GM12892 (cell line): ENCODE measurements at regions not wholly inside any gene's neighbourhood (a gene's known extent, or its start where the extent isn't known, plus 50 kb on each side); places are given as distances from the start of the nearest gene placed in this dataset.

Source experiments
- DNase-seq: peaks from one replicate; pipeline ENCODE4 v3.0.0; 2011; ENCODE audit not compliant: insufficient read length
- FAIRE-seq: peaks from 2 replicates; lab custom pipeline; 2011; peaks lifted over from hg19 to GRCh38; lab: Jason Lieb, UNC
- POLR2A ChIP-seq: IDR thresholded peaks from 2 replicates; pipeline ENCODE4 v1.6.1; 2011; ENCODE audit warnings: low read depth, low read length, control low read depth
- POLR2AphosphoS5 ChIP-seq: IDR thresholded peaks from 2 replicates; pipeline ENCODE4 v1.6.1; 2011; ENCODE audit warnings: low read depth, low read length, control low read depth
- TAF1 ChIP-seq: IDR thresholded peaks from 2 replicates; pipeline ENCODE4 v1.6.1; 2011; ENCODE audit warnings: low read depth, mild to moderate bottlenecking, control low read depth, low read length, borderline replicate concordance

DNA sequence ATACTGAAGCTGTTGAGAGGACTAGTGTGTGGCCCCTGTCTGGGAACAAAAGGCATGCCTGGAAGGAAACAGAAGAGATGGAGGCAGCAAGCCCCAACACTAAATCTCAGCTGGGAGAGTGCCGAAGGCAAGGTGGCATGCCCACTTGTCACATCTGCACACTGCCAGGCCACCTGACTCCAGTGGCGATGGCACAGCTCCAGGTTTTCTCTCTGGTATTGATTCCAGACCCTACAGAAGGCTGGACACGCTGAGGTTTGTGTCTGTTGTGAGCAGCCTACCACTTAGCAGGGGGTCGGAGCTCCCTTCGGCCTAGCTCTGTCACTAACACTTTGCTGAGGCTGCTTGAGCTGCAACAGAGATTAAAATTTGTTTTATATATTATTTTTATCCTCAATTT, 307.3 kb downstream of the TDRD15 start:
- FAIRE-seq (no peak), DNase-seq (no peak)
- TF ChIP-seq POLR2A (no peak), POLR2AphosphoS5 (no peak), TAF1 (no peak)

DNA sequence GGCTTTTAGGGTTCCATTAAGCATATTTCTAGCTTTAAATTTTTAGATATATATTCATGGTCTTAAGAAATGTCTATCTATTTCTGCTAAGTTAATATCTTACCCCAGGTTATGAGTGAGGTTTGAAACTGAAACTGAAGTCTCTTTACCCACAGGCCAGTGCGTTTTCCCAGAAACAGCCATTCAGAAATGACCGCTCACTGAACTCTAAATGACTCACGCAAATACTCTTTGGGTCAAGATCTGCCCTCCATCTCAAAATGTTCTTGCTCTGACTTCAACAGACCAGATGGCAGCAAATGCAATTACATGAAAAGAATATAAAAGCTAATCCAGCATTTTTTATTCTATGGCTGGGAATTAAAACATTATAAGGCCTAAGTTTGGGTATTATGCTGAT, 315.2 kb downstream of the TDRD15 start:
- TF ChIP-seq POLR2AphosphoS5 = no peak
- no peak for TF ChIP-seq POLR2A
- TF ChIP-seq TAF1 = no peak
- no peak for FAIRE-seq
- DNase-seq = no peak

DNA sequence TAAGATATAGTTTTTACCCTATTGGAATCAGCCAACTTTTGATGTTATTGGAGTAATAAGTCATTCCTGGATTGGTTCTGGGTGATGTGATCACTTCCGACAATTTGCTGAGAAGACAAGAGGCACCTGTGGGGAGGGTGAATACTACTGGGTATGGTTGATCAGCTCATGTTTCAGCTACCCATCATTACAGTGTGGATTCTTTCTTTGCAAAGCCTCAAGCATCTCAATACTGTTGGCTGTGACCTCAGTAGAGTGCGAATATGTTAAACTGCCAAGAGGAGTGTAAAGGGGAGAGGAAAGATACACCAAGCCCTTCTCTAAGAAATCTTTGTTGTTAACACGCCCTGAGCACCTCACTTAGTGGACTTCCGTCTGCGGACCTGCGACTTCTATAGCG, 317.7 kb downstream of the TDRD15 start:
- FAIRE-seq = no peak
- TF ChIP-seq POLR2AphosphoS5 (no peak), TAF1 (no peak), POLR2A (no peak)
- DNase-seq = no peak

GRCh38 chr2:21443494-21444105, 319.8 kb downstream of the TDRD15 start:
- FAIRE-seq = no peak
- no peak for DNase-seq
- TF ChIP-seq TAF1 = no peak
- no peak for TF ChIP-seq POLR2AphosphoS5
- no peak for TF ChIP-seq POLR2A

DNA sequence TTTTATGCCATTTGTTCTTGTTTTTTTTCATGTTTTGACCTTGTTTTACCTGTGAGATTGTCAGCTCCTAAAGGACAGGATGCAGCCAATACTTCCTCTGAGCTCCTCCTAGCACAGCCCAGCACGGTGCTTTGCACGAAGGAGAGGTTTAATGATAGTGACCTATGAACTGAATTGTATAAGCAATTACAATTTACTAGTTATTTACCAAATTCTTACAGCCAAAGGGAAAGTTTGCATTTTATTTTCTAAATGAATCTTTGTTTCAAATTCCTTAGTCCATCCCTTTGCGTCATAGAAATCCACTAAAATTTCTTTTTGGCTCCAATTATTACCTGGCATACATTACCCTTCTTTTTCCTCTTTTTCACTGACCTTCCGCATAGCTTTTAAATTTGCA, 326.1 kb downstream of the TDRD15 start:
- no peak for TF ChIP-seq TAF1
- no peak for TF ChIP-seq POLR2AphosphoS5
- TF ChIP-seq POLR2A = no peak
- DNase-seq = no peak
- FAIRE-seq = no peak

- TF ChIP-seq POLR2AphosphoS5 (no peak), TAF1 (no peak), POLR2A (no peak)
- no peak for DNase-seq
- FAIRE-seq = no peak
These were observed 327.6 kb downstream of the TDRD15 start for GRCh38 chr2:21451403-21451802.

DNA sequence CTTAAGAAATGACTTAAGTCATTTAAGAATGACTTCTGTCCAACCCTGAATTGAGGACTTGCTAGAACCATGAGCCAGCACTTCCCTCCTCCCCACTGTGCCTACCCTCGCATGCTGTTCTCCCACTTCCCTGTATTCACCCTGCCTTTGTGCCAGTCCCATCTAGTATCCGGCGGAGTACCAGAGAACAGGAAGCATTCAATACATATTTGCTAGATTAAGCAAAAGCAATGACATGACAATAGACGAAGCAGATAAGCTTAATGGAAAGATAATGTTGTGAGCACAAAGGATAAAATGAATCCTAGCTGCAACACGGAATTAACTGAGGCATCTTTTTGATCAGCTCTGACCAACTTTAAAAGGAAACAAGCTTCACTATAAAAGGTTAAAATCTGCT, 328.5 kb downstream of the TDRD15 start:
- no peak for TF ChIP-seq POLR2A
- DNase-seq (no peak), FAIRE-seq (no peak)

DNA sequence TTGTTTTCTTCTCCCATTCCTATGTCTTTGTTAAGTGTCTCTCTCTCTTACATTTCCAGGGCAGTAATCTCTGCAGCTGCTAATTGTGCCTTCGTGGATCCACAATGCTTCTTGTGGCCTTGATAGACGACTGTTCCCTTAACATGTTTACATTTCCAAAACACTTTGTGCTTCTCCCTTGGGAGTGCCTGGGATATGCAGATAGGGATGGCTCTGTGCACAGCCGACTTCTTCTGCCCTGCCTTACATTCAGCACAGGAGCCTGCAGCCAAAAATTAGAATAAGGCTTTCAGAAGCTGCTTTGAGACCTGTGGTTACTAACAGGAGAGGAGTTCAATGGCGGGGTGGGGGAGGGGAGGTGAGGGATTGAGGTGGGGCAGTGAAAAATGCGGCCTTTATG, 328.9 kb downstream of the TDRD15 start:
- FAIRE-seq = no peak
- TF ChIP-seq POLR2A (no peak), POLR2AphosphoS5 (no peak), TAF1 (no peak)
- DNase-seq = no peak

DNA sequence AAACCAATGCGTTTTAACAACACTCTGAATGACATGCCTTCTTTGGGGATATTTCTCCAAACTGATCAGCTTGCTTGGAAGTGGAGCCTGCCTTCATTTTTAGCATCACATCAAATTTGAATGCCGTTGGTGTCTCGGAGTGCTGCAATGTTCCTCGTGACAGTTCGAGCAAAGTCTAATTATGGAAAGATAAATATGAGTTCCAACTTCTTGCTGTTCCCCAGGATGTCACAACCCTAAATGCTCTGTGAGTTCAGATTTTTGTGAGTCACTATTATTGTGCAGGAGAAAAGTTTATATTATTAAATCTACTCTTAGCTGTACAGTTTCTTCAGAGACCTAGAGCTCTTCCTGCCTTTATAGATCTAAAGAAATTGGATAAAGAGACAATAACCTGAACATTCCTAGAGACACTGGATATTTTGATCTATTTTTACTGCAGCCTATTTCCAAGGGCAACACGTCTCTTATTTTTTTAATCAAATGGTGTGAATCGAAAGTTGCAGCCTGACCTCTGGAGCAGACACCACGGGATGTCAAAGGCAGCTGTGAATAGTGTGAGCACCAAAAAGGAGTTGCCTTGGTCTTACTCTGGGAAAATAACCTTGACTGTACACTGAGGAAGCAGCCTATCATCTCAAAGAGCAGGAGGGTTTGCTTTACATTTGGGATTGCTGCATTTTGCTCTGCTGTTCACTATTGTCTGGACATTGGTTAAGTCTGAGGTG, 330.1 kb downstream of the TDRD15 start:
- TF ChIP-seq POLR2A (no peak), TAF1 (no peak), POLR2AphosphoS5 (no peak)
- DNase-seq (no peak), FAIRE-seq (no peak)

GRCh38 chr2:21454839-21455238, 331.1 kb downstream of the TDRD15 start:
- DNase-seq = no peak
- no peak for FAIRE-seq
- TF ChIP-seq TAF1 (no peak), POLR2A (no peak), POLR2AphosphoS5 (no peak)

GRCh38 chr2:21461754-21462240, 338.0 kb downstream of the TDRD15 start:
- no peak for FAIRE-seq

DNA sequence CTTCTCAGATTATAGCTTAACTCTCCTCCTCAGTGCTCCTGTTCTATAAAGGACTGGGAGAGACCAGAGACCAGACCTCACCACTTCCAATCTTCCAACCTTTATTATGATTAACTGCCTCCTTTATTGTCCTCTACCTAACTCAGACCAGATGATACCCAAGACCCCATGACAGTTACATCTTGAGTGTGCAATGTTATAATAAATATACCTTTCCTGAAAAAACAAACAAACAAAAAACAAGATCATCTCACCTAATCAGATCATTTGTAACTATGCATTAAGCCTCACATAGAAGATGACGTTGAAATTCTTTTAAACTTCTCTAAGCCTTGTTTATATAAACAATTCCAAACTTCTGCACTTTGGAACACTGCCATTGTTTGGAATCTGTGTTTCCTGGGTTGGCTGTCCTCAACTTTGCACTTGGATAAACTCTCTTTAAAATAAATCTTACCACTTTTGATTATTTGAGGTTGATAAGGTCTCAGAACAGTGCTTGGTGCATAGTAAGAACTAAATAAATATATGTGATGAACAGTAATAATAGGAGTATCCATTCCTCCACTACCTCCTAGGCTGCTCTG, 342.7 kb downstream of the TDRD15 start:
- DNase-seq = no peak
- TF ChIP-seq TAF1 = no peak
- no peak for TF ChIP-seq POLR2A
- no peak for TF ChIP-seq POLR2AphosphoS5
- no peak for FAIRE-seq

More at GRCh38 chr2:21461754-21462240, 338.0 kb downstream of the TDRD15 start:
- DNase-seq = no peak
- TF ChIP-seq POLR2A = no peak
- TF ChIP-seq POLR2AphosphoS5 = no peak
- TF ChIP-seq TAF1 = no peak
